Caki2 (cell line): ENCODE measurements at regions not wholly inside any gene's neighbourhood (a gene's known extent, or its start where the extent isn't known, plus 50 kb on each side); places are given as distances from the start of the nearest gene placed in this dataset.

Experiments used
- DNase-seq: peaks from one replicate; pipeline ENCODE4 v3.0.0-alpha.2; 2015; ENCODE audit warnings: low read depth
- in situ Hi-C: cut with HindIII; loops from 2 replicates; pipeline ENCODE4 v1.10.0; 2016; ENCODE audit warnings: low sequenced_read_pairs, low pct_unique_long_range_greater_than_20kb, mixed read lengths

GRCh38 chr10:129366450-129366849 lies 100.6 kb upstream of the MGMT start:
- in situ Hi-C loops, result no loop called here
- DNase-seq, result no peak

GRCh38 chr10:129369566-129369965 lies 97.5 kb upstream of the MGMT start:
- in situ Hi-C loops, result no loop called here
- DNase-seq, result no peak

- no peak for DNase-seq
- in situ Hi-C loops, result no loop called here
These were observed 95.5 kb upstream of the MGMT start for GRCh38 chr10:129371541-129371940.

- in situ Hi-C loops, result no loop called here
These were observed 94.9 kb upstream of the MGMT start for GRCh38 chr10:129372172-129372571.

GRCh38 chr10:129373231-129373630 lies 93.8 kb upstream of the MGMT start:
- in situ Hi-C loops, result no loop called here
- no peak for DNase-seq

More at GRCh38 chr10:129372172-129372571, 94.9 kb upstream of the MGMT start:
- no peak for DNase-seq

- no peak for DNase-seq
- in situ Hi-C loops, result no loop called here
These were observed 93.3 kb upstream of the MGMT start for GRCh38 chr10:129373718-129374117.

- DNase-seq, result no peak
- in situ Hi-C loops, result no loop called here
These were observed 91.9 kb upstream of the MGMT start for GRCh38 chr10:129375171-129375570.

- in situ Hi-C loops, result no loop called here
- DNase-seq, result no peak
These were observed 91.1 kb upstream of the MGMT start for GRCh38 chr10:129375912-129376311.

GRCh38 chr10:129380279-129380678 lies 86.8 kb upstream of the MGMT start:
- in situ Hi-C loops, result no loop called here
- no peak for DNase-seq

GRCh38 chr10:129381741-129382140 lies 85.3 kb upstream of the MGMT start:
- in situ Hi-C loops, result no loop called here
- DNase-seq, result no peak

- no peak for DNase-seq
- in situ Hi-C loops, result no loop called here
These were observed 84.6 kb upstream of the MGMT start for GRCh38 chr10:129382401-129382800.

GRCh38 chr10:129383651-129384050 lies 83.4 kb upstream of the MGMT start:
- no peak for DNase-seq
- in situ Hi-C loops, result no loop called here

GRCh38 chr10:129385600-129385999 lies 81.4 kb upstream of the MGMT start:
- in situ Hi-C loops, result no loop called here
- DNase-seq, result no peak

- DNase-seq, result no peak
- in situ Hi-C loops, result no loop called here
These were observed 80.4 kb upstream of the MGMT start for GRCh38 chr10:129386415-129387257.

- in situ Hi-C loops, result no loop called here
- no peak for DNase-seq
These were observed 79.8 kb upstream of the MGMT start for GRCh38 chr10:129387258-129387525.

- in situ Hi-C loops, result no loop called here
- DNase-seq, result no peak
These were observed 78.6 kb upstream of the MGMT start for GRCh38 chr10:129388435-129388834.

- in situ Hi-C loops, result no loop called here
- no peak for DNase-seq
These were observed 77.8 kb upstream of the MGMT start for GRCh38 chr10:129389194-129389593.

- no peak for DNase-seq
These were observed 76.9 kb upstream of the MGMT start for GRCh38 chr10:129390147-129390546.

GRCh38 chr10:129390726-129391125 lies 76.3 kb upstream of the MGMT start:
- in situ Hi-C loops, result no loop called here

More at GRCh38 chr10:129390147-129390546, 76.9 kb upstream of the MGMT start:
- in situ Hi-C loops, result no loop called here

GRCh38 chr10:129391464-129391863 lies 75.6 kb upstream of the MGMT start:
- no peak for DNase-seq
- in situ Hi-C loops, result no loop called here

More at GRCh38 chr10:129390726-129391125, 76.3 kb upstream of the MGMT start:
- no peak for DNase-seq
